HepG2 (cell line): ENCODE measurements at regions not wholly inside any gene's neighbourhood (a gene's known extent, or its start where the extent isn't known, plus 50 kb on each side); places are given as distances from the start of the nearest gene placed in this dataset.

Experiments used
- MEF2D ChIP-seq: sonication (generic); formaldehyde crosslinking; IDR thresholded peaks from 2 replicates; pipeline ENCODE4 v1.5.1; 2020; ENCODE audit warnings: mild to moderate bottlenecking, missing genetic modification reagents
- NFATC3 ChIP-seq: sonication (generic); formaldehyde crosslinking; IDR thresholded peaks from 2 replicates; pipeline ENCODE4 v1.5.1; 2020; ENCODE audit warnings: mild to moderate bottlenecking, missing genetic modification reagents
- RXRA ChIP-seq: sonication (generic); formaldehyde crosslinking; IDR thresholded peaks from 2 replicates; pipeline ENCODE4 v1.5.1; 2020; ENCODE audit warnings: missing genetic modification reagents
- TAF1 ChIP-seq: sonication (generic); formaldehyde crosslinking; IDR thresholded peaks from 2 replicates; pipeline ENCODE4 v1.4.0; 2020; ENCODE audit warnings: missing genetic modification reagents
- TF ChIP-seq, protein P1 (sequence below), 2 experiments: IDR thresholded peaks; 2 replicates each; pipeline ENCODE4 v1.6.1; 2011 to 2012; ENCODE audit warnings: low read length in 2 of 2, borderline replicate concordance in 1 of 2, low read depth in 1 of 2, mild to moderate bottlenecking in 1 of 2, moderate library complexity in 1 of 2
- TF ChIP-seq, protein P2 (sequence below): sonication (generic); formaldehyde crosslinking; conservative IDR thresholded peaks from 2 replicates; pipeline ENCODE4 v1.5.0; 2020; ENCODE audit warnings: missing genetic modification reagents

- no peak for TF ChIP-seq NFATC3 (CRISPR knock-in tag)
- TF ChIP-seq, protein P1, sequence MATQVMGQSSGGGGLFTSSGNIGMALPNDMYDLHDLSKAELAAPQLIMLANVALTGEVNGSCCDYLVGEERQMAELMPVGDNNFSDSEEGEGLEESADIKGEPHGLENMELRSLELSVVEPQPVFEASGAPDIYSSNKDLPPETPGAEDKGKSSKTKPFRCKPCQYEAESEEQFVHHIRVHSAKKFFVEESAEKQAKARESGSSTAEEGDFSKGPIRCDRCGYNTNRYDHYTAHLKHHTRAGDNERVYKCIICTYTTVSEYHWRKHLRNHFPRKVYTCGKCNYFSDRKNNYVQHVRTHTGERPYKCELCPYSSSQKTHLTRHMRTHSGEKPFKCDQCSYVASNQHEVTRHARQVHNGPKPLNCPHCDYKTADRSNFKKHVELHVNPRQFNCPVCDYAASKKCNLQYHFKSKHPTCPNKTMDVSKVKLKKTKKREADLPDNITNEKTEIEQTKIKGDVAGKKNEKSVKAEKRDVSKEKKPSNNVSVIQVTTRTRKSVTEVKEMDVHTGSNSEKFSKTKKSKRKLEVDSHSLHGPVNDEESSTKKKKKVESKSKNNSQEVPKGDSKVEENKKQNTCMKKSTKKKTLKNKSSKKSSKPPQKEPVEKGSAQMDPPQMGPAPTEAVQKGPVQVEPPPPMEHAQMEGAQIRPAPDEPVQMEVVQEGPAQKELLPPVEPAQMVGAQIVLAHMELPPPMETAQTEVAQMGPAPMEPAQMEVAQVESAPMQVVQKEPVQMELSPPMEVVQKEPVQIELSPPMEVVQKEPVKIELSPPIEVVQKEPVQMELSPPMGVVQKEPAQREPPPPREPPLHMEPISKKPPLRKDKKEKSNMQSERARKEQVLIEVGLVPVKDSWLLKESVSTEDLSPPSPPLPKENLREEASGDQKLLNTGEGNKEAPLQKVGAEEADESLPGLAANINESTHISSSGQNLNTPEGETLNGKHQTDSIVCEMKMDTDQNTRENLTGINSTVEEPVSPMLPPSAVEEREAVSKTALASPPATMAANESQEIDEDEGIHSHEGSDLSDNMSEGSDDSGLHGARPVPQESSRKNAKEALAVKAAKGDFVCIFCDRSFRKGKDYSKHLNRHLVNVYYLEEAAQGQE (IDR thresholded peaks at IDR 0.05; ENCODE audit: borderline replicate concordance in 1 of 2, low read depth in 1 of 2, low read length in 2 of 2), result no peak
- TF ChIP-seq TAF1 (CRISPR knock-in tag), result no peak
- TF ChIP-seq, protein P2, sequence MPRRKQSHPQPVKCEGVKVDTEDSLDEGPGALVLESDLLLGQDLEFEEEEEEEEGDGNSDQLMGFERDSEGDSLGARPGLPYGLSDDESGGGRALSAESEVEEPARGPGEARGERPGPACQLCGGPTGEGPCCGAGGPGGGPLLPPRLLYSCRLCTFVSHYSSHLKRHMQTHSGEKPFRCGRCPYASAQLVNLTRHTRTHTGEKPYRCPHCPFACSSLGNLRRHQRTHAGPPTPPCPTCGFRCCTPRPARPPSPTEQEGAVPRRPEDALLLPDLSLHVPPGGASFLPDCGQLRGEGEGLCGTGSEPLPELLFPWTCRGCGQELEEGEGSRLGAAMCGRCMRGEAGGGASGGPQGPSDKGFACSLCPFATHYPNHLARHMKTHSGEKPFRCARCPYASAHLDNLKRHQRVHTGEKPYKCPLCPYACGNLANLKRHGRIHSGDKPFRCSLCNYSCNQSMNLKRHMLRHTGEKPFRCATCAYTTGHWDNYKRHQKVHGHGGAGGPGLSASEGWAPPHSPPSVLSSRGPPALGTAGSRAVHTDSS, result no peak
- TF ChIP-seq RXRA (CRISPR knock-in tag), result no peak
- TF ChIP-seq MEF2D (CRISPR knock-in tag), result no peak
Observed at GRCh38 chr12:98329589-98329988, 185.8 kb upstream of the TMPO start.
